BJ (cell line): ENCODE measurements at regions not wholly inside any gene's neighbourhood (a gene's known extent, or its start where the extent isn't known, plus 50 kb on each side); places are given as distances from the start of the nearest gene placed in this dataset.
A peak's percentile ranks its signal among the peaks of the same experiment; 100 is the strongest.

ENCODE experiments used
- CTCF ChIA-PET: fragments of 350-600 bp; formaldehyde crosslinking; extraction: SDS; loops from one replicate; lab custom pipeline; 2021; ENCODE audit warnings: antibody characterized with exemption, inconsistent platforms; lab: Yijun Ruan, JAX
- POLR2A ChIA-PET: fragments of 300-600 bp; sonication (Branson Sonifier 250); formaldehyde crosslinking; extraction: SDS; loops from one replicate; lab custom pipeline; 2021; ENCODE audit warnings: antibody characterized with exemption; lab: Charles Lee
- DNase-seq: peaks from one replicate; pipeline ENCODE4 v3.0.0-alpha.2; 2011; ENCODE audit warnings: low read depth
- H3K27me3 ChIP-seq: 2 replicates; pipeline ENCODE4 v1.6.0; 2011; ENCODE audit warnings: low read length; ENCODE audit not compliant: control insufficient read depth, insufficient read depth
- H3K36me3 ChIP-seq: 2 replicates; pipeline ENCODE4 v1.5.1; 2011; ENCODE audit warnings: low read length; ENCODE audit not compliant: control insufficient read depth, insufficient read depth
- H3K4me3 ChIP-seq: 2 replicates; pipeline ENCODE4 v1.5.1; 2011; ENCODE audit warnings: low read depth, mild to moderate bottlenecking, control low read depth, low read length
- CTCF ChIP-seq: IDR thresholded peaks from 2 replicates; pipeline ENCODE4 v1.5.1; 2011; ENCODE audit warnings: low read depth, mild to moderate bottlenecking, control low read depth, inconsistent platforms, low read length, moderate library complexity; ENCODE audit not compliant: insufficient read depth

GRCh38 chr1:82091729-82092128 lies 291.0 kb downstream of the ADGRL2 start:
- CTCF ChIA-PET = no interaction called here
- POLR2A ChIA-PET = no interaction called here
- Histone ChIP-seq H3K4me3 (no peak overlapping the region), H3K36me3 (no peaks in the 10 kb centered on the region), H3K27me3 (no peaks in the 10 kb centered on the region)
- TF ChIP-seq CTCF = no peak
- no peak for DNase-seq

- no peak overlapping the region for H3K4me3 ChIP-seq
- DNase-seq = no peak
- no peak for TF ChIP-seq CTCF
- CTCF ChIA-PET = no interaction called here
- H3K36me3 ChIP-seq = no peaks in the 10 kb centered on the region
- POLR2A ChIA-PET = no interaction called here
- no peaks in the 10 kb centered on the region for H3K27me3 ChIP-seq
Observed at GRCh38 chr1:82091265-82091664, 290.5 kb downstream of the ADGRL2 start.

- no peaks in the 10 kb centered on the region for H3K36me3 ChIP-seq
- TF ChIP-seq CTCF = peak; percentile 20; the same call in 1 of the 2 replicates
- no peaks in the 10 kb centered on the region for H3K27me3 ChIP-seq
- ChIA-PET POLR2A (no interaction called here), CTCF (no interaction called here)
- no peak overlapping the region for H3K4me3 ChIP-seq
- DNase-seq = no peak
Observed at GRCh38 chr1:82090104-82090503, 289.4 kb downstream of the ADGRL2 start.

- POLR2A ChIA-PET = no interaction called here
- CTCF ChIA-PET = no interaction called here
Observed at GRCh38 chr1:82086739-82087138, 286.0 kb downstream of the ADGRL2 start.

GRCh38 chr1:82079607-82080006 lies 278.9 kb downstream of the ADGRL2 start:
- ChIA-PET POLR2A (no interaction called here), CTCF (no interaction called here)
- Histone ChIP-seq H3K27me3 (no peaks in the 10 kb centered on the region), H3K4me3 (no peak overlapping the region), H3K36me3 (no peaks in the 10 kb centered on the region)
- no peak for TF ChIP-seq CTCF
- no peak for DNase-seq

More at GRCh38 chr1:82086739-82087138, 286.0 kb downstream of the ADGRL2 start:
- DNase-seq = peak; percentile 0
- TF ChIP-seq CTCF = no peak
- no peak overlapping the region for H3K4me3 ChIP-seq
- H3K27me3 ChIP-seq = no peaks in the 10 kb centered on the region
- no peaks in the 10 kb centered on the region for H3K36me3 ChIP-seq
